Uterus (tissue), 2 donors: ENCODE measurements at regions not wholly inside any gene's neighbourhood (a gene's known extent, or its start where the extent isn't known, plus 50 kb on each side); places are given as distances from the start of the nearest gene placed in this dataset.

Experiments used
- CTCF ChIP-seq, 4 experiments: fragments of 200-600 bp in 2 of 4; fragments of 450-650 bp in 2 of 4; sonication (generic) in 2 of 4; IDR thresholded peaks; one replicate each; pipeline ENCODE4 v1.5.1; 2016 to 2019; ENCODE audit warnings: antibody characterized with exemption in 4 of 4, mild to moderate bottlenecking in 2 of 4, moderate library complexity in 1 of 4
- POLR2A ChIP-seq, 2 donors: fragments of 450-650 bp; IDR thresholded peaks; one replicate each; pipeline ENCODE4 v1.6.1; 2016; ENCODE audit warnings: antibody characterized with exemption in 2 of 2, mild to moderate bottlenecking in 1 of 2, moderate library complexity in 1 of 2

GRCh38 chr21:36554411-36555157 lies 74.7 kb upstream of the CLDN14 start:
- TF ChIP-seq CTCF (IDR thresholded peaks at IDR 0.05) (no peak), POLR2A (IDR thresholded peaks at IDR 0.05) (no peak)
